ENCODE measurements at regions not wholly inside any gene's neighbourhood (a gene's known extent, or its start where the extent isn't known, plus 50 kb on each side); places are given as distances from the start of the nearest gene placed in this dataset.

DNA sequence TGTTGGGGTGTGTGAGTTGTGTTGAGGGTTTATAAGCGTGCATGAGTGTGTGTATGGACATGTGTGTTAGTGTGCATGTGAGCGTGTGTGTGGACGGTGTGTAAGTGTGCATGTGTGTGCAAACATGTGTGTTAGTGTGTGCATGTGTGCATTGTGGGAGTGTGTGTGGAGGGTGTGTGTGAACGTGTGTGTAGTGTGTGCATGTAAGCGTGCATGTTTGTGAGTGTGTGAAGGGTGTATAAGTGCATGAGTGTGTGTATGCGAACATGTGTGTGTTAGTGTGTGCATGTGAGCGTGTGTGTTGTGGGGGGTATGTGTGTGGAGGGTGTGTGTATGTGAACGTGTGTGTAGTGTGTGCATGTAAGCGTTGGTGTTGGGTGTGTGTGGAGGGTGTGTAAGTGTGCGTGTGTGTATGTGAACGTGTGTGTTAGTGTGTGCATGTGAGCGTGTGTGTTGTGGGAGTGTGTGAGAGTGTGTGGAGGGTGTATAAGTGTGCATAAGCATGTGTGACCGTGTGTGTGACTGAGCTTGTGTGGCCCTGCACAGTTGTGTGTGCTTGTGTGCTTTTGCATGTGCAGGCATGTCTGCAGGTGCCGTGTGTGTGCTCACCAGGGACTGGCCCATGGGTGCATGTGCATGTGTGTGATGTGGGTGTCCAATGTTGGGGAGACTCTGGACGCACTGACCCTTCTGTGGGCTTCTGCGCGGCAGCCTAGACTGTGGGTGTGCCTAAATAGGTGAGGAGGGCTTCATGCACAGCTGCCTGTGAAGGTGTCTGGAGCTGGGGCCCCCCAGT, 866.2 kb downstream of the TBC1D22A start:
- TF ChIP-seq, protein P1, sequence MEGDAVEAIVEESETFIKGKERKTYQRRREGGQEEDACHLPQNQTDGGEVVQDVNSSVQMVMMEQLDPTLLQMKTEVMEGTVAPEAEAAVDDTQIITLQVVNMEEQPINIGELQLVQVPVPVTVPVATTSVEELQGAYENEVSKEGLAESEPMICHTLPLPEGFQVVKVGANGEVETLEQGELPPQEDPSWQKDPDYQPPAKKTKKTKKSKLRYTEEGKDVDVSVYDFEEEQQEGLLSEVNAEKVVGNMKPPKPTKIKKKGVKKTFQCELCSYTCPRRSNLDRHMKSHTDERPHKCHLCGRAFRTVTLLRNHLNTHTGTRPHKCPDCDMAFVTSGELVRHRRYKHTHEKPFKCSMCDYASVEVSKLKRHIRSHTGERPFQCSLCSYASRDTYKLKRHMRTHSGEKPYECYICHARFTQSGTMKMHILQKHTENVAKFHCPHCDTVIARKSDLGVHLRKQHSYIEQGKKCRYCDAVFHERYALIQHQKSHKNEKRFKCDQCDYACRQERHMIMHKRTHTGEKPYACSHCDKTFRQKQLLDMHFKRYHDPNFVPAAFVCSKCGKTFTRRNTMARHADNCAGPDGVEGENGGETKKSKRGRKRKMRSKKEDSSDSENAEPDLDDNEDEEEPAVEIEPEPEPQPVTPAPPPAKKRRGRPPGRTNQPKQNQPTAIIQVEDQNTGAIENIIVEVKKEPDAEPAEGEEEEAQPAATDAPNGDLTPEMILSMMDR (IDR thresholded peaks at IDR 0.05; ENCODE audit: insufficient read depth, low read depth, low read length), result no peak
- no peak for DNase-seq (ENCODE audit: low read depth)
- Histone ChIP-seq H3K27me3 (ENCODE audit: control insufficient read depth, insufficient read depth, low read length) (no peaks in the 10 kb centered on the region), H3K36me3 (ENCODE audit: control insufficient read depth, insufficient read depth, low read length) (no peaks in the 10 kb centered on the region), H3K4me3 (ENCODE audit: low read depth, low read length) (no peak overlapping the region)
- POLR2A ChIA-PET, result no interaction called here
- CTCF ChIA-PET, result no interaction called here

DNA sequence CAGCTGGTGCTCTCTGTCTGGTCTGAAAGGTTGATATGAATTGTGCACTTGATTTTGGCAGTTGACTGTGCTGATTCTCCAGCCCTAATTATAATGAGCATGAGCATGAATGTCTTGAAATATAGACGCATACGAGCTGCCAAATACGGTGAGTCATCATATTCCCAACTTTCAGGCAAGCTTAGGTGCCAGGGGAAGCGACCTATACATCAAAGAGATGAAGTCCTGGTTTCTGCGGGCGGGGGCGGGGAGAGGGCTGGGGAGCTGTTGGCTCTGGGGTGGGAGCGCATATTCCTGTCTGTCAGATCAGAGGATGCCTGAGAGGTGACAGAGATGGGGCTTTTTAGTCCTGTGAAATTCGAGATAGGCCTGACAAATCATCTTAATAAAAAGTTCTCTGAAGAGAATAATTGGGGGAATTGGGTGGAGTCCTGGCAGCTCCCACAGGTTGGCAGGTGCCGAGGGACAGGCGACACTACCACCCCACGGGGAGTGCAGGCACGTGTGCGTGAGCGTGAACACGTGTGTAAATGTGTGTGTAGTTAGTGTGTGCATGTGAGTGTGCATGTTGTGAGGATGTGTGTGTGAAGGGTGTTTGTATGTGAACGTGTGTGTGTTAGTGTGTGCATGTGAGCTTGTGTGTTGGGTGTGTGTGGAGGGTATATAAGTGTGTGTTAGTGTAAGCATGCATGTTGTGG, 865.3 kb downstream of the TBC1D22A start:
- TF ChIP-seq, protein P1 (IDR thresholded peaks at IDR 0.05; ENCODE audit: insufficient read depth, low read depth, low read length), result no peak
- DNase-seq (ENCODE audit: low read depth), result no peak
- ChIA-PET CTCF (no interaction called here), POLR2A (no interaction called here)
- Histone ChIP-seq H3K27me3 (ENCODE audit: control insufficient read depth, insufficient read depth, low read length) (no peaks in the 10 kb centered on the region), H3K4me3 (ENCODE audit: low read depth, low read length) (no peak overlapping the region), H3K36me3 (ENCODE audit: control insufficient read depth, insufficient read depth, low read length) (no peaks in the 10 kb centered on the region)

DNA sequence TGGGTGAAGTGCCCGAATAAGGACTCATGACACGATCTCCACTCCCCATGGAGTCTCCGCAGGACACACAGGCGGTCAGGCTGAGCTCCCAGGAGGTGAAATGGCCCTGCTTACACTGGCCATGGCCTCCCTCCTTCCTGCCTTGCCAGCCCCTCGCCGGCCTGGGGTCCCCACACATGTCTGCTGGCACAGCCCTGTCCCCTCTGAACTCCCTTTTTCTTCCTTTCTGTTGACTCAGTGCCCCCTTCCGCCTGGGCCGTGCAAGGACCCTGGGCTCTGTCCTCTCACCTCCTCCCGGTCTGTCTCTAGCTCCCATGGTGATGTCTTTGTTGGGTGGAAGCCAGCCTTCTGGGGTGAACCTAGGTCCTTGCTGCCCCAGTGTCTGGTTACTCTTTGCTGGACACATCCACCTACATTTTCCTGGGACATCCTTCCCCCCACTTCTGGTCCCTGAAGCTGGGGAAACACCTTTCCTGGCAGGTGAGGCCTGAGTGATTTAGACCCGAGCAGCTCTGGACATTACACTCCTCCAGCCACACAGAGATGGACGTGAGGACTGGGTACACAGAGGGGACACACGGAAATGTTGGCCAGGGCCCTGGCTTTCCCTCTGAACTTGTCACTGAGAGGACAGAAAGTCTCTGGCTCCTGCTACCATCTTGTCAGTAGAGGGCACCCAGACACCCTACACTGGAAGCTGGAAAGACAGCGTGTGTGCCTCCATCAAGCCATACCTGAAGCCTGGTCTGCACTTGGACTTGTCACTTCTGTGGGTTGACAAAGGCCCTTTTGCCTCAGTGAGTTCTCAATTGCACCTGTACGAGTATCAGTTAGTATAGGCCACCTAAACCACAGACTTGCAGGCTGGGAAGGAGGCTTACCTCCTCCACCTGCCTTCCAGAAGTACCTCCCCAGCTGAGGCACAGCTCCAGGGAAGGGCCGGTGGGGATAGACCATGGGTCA, 864.3 kb downstream of the TBC1D22A start:
- ChIA-PET POLR2A (no interaction called here), CTCF (no interaction called here)
- TF ChIP-seq, protein P1 (IDR thresholded peaks at IDR 0.05; ENCODE audit: insufficient read depth, low read depth, low read length), result no peak
- Histone ChIP-seq H3K36me3 (ENCODE audit: control insufficient read depth, insufficient read depth, low read length) (no peaks in the 10 kb centered on the region), H3K4me3 (ENCODE audit: low read depth, low read length) (no peak overlapping the region), H3K27me3 (ENCODE audit: control insufficient read depth, insufficient read depth, low read length) (no peaks in the 10 kb centered on the region)
- no peak for DNase-seq (ENCODE audit: low read depth)

DNA sequence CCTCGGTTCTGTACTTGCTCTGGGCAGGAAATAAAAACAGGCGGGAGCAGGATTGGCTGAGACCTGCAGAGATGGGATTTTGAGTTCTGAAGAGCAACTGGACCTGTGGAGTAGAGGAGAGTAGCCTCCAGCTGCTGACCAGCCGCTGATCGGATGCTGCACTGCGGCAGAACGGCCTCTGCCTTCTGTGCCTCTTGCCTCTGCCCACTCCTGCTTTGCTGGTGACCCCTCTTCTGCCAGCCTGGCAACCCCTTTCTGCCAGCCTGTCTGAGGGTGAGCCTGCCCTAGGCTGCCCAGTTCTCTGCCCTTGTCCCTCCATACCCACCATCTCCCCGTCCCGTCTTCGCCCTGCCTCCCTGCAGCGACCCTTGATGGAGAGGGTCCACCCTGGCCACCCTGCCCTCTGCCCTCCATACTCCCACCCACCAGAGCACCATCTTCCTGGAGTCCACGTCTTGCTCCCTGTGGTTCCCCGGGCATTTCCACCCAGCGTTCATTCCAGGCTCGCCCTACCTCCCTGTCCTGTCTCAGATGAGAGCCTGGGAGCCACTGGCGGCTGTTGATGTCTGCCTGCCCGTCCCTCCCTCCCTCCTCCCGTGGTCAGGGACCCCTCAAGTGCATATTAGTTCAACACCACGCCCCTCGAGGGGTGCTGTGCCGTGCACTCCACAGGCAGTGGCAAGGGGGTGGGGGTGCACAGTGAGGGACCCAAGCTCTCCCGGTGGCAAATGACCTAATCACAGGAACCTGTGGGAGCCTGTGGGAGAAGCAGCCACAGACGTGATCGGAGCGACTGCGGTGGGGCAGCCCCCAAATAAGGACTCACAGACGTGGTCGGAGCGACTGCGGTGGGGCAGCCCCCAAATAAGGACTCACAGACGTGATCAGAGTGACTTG, 863.3 kb downstream of the TBC1D22A start:
- H3K27me3 ChIP-seq (ENCODE audit: control insufficient read depth, insufficient read depth, low read length), result no peaks in the 10 kb centered on the region
- no peak for DNase-seq (ENCODE audit: low read depth)
- ChIA-PET CTCF (no interaction called here), POLR2A (no interaction called here)
- H3K4me3 ChIP-seq (ENCODE audit: low read depth, low read length), result no peak overlapping the region
- H3K36me3 ChIP-seq (ENCODE audit: control insufficient read depth, insufficient read depth, low read length), result no peaks in the 10 kb centered on the region
- TF ChIP-seq, protein P1 (IDR thresholded peaks at IDR 0.05; ENCODE audit: insufficient read depth, low read depth, low read length), result no peak

All from BJ (cell line).